H1 (cell line): ENCODE measurements at regions not wholly inside any gene's neighbourhood (a gene's known extent, or its start where the extent isn't known, plus 50 kb on each side); places are given as distances from the start of the nearest gene placed in this dataset.

Source experiments
- CTBP2 ChIP-seq: IDR thresholded peaks from 2 replicates; pipeline ENCODE4 v1.7.0; 2011; ENCODE audit warnings: borderline replicate concordance, mild to moderate bottlenecking, moderate library complexity, mixed read lengths, low read length; ENCODE audit not compliant: insufficient read depth, insufficient read length
- MAFK ChIP-seq: IDR thresholded peaks from 2 replicates; pipeline ENCODE4 v1.6.1; 2012; ENCODE audit warnings: low read depth, mild to moderate bottlenecking, improper control_type of control experiment, low read length
- POLR2AphosphoS5 ChIP-seq: IDR thresholded peaks from 2 replicates; pipeline ENCODE4 v1.6.1; 2011; ENCODE audit warnings: low read depth, low read length

DNA sequence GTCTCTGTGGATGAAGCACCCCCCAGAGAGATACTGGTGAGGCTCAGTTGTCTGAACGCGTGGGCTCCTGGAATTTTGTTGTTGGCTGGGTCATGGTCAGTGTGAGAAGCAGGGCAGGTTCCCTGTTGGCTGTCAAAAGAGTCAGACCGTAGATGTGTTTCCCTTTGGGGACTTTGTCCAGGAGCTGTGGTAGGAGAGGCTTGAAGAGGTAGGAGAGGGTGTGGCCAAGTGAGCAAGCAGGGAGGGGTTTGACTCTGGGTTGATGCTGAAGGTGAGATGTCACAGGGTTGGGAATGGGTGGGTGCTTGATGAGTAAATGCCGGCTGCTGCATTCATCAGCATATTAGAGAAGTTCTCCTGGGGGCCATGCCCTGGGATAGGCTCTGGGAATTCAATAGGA is 803.2 kb downstream of the TBC1D22A start (continued):
- TF ChIP-seq CTBP2 (no peak), MAFK (no peak), POLR2AphosphoS5 (no peak)
